ENCODE measurements at regions not wholly inside any gene's neighbourhood (a gene's known extent, or its start where the extent isn't known, plus 50 kb on each side); places are given as distances from the start of the nearest gene placed in this dataset.

- H4K91ac ChIP-seq (replicated peaks; ENCODE audit: insufficient read length, low read length), result no peak overlapping the region
- FAIRE-seq (no peak), DNase-seq (ENCODE audit: low read depth in 1 of 2, low spot score in 2 of 2) (no peak)
- no peak overlapping the region for H4K5ac ChIP-seq (ENCODE audit: insufficient read length, low read depth, low read length)
- no peak overlapping the region for H2BK20ac ChIP-seq (ENCODE audit: low read length)
- no peaks in the 10 kb centered on the region for H4K20me1 ChIP-seq (replicated peaks in 1 of 2; ENCODE audit: control insufficient read depth in 1 of 2, insufficient read depth in 2 of 2, low read length in 2 of 2)
- H2AK5ac ChIP-seq (ENCODE audit: low read depth, low read length), result no peak overlapping the region
- H3K79me2 ChIP-seq (ENCODE audit: control insufficient read depth in 1 of 2, insufficient read depth in 2 of 2, low read length in 2 of 2), result no peaks in the 10 kb centered on the region
- H2AFZ ChIP-seq (ENCODE audit: low read length), result no peak overlapping the region
- H3K18ac ChIP-seq (ENCODE audit: extremely low read depth, low read length), result no peak overlapping the region
- H2BK120ac ChIP-seq (replicated peaks; ENCODE audit: low read depth, low read length), result no peak overlapping the region
- H3K27ac ChIP-seq (ENCODE audit: low read depth, low read length), result no peak overlapping the region
- no peak overlapping the region for H2BK12ac ChIP-seq (ENCODE audit: low read depth, low read length)
- H3K4me2 ChIP-seq (ENCODE audit: insufficient read depth in 1 of 2, low read depth in 2 of 2, low read length in 2 of 2), result no peak overlapping the region
- no peak overlapping the region for H3K4me3 ChIP-seq (ENCODE audit: extremely low read depth in 1 of 4, insufficient read depth in 2 of 4, low read depth in 3 of 4, low read length in 4 of 4)
- H3K9ac ChIP-seq (replicated peaks in 1 of 4; ENCODE audit: extremely low read depth in 1 of 4, low read depth in 3 of 4, low read length in 3 of 4), result no peak overlapping the region
- no peak overlapping the region for H3K23ac ChIP-seq (ENCODE audit: insufficient read length)
- H3K4ac ChIP-seq (replicated peaks; ENCODE audit: insufficient read length, low read depth, low read length), result no peak overlapping the region
- H3K9me3 ChIP-seq (ENCODE audit: insufficient read depth in 2 of 2, low read depth in 1 of 2, low read length in 1 of 2), result peaks cover 16 to 25% of the 10 kb centered on the region in 2 experiments; a peak in 3 of 4 replicates
- WGBS, 2 experiments (ENCODE audit: extremely low coverage in 1 of 2, insufficient coverage in 1 of 2, insufficient read length in 1 of 2, insufficient replicate concordance in 2 of 2, low coverage in 1 of 2, low lambda C conversion rate in 2 of 2, missing lambda C conversion rate in 1 of 2), result 94% methylated on average over 3 of the region's 3 CpGs; no CpG with 5 or more reads in 1 of the 2 experiments
- no peak overlapping the region for H3K14ac ChIP-seq (ENCODE audit: insufficient read length)
- no peaks in the 10 kb centered on the region for H3K36me3 ChIP-seq (ENCODE audit: control insufficient read depth in 2 of 4, insufficient read depth in 4 of 4, low read length in 3 of 4)
- no peak overlapping the region for H4K8ac ChIP-seq (ENCODE audit: extremely low read depth, insufficient read depth, low read length)
- no peak overlapping the region for H3K56ac ChIP-seq (replicated peaks; ENCODE audit: insufficient read length, low read depth, low read length)
- POLR2A ChIA-PET (ENCODE audit: partially characterized antibody), result no interaction called here
- no peaks in the 10 kb centered on the region for H3K79me1 ChIP-seq (ENCODE audit: low read depth, low read length)
- H3K23me2 ChIP-seq (ENCODE audit: low read depth, low read length), result no peaks in the 10 kb centered on the region
- H2BK5ac ChIP-seq (ENCODE audit: low read depth, low read length), result no peak overlapping the region
- CTCF ChIA-PET (ENCODE audit: partially characterized antibody), result interaction anchor here (0.6 kb wide), 1 partner anchor 594 kb away, joined by 3 read pairs; no protein-coding TSS in a partner anchor
- no peak for TF ChIP-seq YY1 (IDR thresholded peaks at IDR 0.05; ENCODE audit: low read depth, low read length)
- no peak for TF ChIP-seq RFX5 (IDR thresholded peaks at IDR 0.05; ENCODE audit: borderline replicate concordance, low read depth, low read length)
- TF ChIP-seq CHD2 (IDR thresholded peaks at IDR 0.05; ENCODE audit: low read length), result no peak
- TF ChIP-seq BACH1 (IDR thresholded peaks at IDR 0.05; ENCODE audit: low read length), result no peak
- TF ChIP-seq HDAC2 (IDR thresholded peaks at IDR 0.05; ENCODE audit: borderline replicate concordance in 1 of 2, low read depth in 2 of 2, low read length in 2 of 2), result no peak
- TF ChIP-seq GTF2F1 (IDR thresholded peaks at IDR 0.05; ENCODE audit: borderline replicate concordance, low read depth, low read length), result no peak
- no peaks in the 10 kb centered on the region; a peak in 2 of 7 replicates for H3K27me3 ChIP-seq (replicated peaks in 1 of 4; ENCODE audit: control insufficient read depth in 3 of 4, extremely low read depth in 1 of 4, insufficient read depth in 3 of 4, low read length in 3 of 4)
- H2BK15ac ChIP-seq (ENCODE audit: low read length), result no peak overlapping the region
- H3K4me1 ChIP-seq (replicated peaks in 1 of 4; ENCODE audit: control insufficient read depth in 3 of 4, insufficient read depth in 4 of 4, low read length in 3 of 4), result no peaks in the 10 kb centered on the region; a peak in 1 of 7 replicates
These were observed 219.8 kb upstream of the MYT1L start for GRCh38 chr2:2550856-2551255.

Measured in H1 (cell line).